ENCODE measurements at regions not wholly inside any gene's neighbourhood (a gene's known extent, or its start where the extent isn't known, plus 50 kb on each side); places are given as distances from the start of the nearest gene placed in this dataset.

DNA sequence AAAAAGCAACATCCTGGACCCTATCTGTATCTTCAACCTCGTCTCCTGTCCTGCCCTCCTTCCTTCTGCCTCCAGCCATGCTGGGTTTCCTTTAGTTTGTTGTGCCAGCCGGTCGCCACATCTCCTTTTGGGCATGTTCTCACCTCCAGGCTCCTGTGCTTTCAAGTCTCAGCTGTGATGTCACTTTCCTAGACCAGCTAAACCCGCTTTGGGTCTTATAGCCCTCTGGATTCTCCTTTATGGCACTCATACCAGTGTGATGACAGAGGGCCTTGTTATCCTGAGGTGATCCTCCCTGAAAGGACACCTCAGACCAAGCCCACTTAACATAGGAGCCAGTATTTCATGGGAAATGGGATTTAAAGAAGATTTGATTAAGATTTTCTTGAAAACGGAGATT, 108.6 kb downstream of the EMX2 start:
- TF ChIP-seq POLR2A (IDR thresholded peaks at IDR 0.05), result no peak
- TF ChIP-seq, protein P1, sequence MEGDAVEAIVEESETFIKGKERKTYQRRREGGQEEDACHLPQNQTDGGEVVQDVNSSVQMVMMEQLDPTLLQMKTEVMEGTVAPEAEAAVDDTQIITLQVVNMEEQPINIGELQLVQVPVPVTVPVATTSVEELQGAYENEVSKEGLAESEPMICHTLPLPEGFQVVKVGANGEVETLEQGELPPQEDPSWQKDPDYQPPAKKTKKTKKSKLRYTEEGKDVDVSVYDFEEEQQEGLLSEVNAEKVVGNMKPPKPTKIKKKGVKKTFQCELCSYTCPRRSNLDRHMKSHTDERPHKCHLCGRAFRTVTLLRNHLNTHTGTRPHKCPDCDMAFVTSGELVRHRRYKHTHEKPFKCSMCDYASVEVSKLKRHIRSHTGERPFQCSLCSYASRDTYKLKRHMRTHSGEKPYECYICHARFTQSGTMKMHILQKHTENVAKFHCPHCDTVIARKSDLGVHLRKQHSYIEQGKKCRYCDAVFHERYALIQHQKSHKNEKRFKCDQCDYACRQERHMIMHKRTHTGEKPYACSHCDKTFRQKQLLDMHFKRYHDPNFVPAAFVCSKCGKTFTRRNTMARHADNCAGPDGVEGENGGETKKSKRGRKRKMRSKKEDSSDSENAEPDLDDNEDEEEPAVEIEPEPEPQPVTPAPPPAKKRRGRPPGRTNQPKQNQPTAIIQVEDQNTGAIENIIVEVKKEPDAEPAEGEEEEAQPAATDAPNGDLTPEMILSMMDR (IDR thresholded peaks at IDR 0.05), result no peak
